OCI-LY7 (cell line): ENCODE measurements at regions not wholly inside any gene's neighbourhood (a gene's known extent, or its start where the extent isn't known, plus 50 kb on each side); places are given as distances from the start of the nearest gene placed in this dataset.

Experiments
- BruUV-seq: library from RNA; stranded (reverse); fragments of 400-500 nt; replicated peaks from 2 replicates; lab custom pipeline; 2021; lab: Mats Ljungman, UMichigan
- CTCF ChIA-PET: fragments of 300-600 bp; sonication (Branson Sonifier 250); formaldehyde crosslinking; loops from one replicate; lab custom pipeline; 2022; ENCODE audit warnings: antibody characterized with exemption; ENCODE audit not compliant: unreplicated experiment; lab: Charles Lee
- POLR2A ChIA-PET: fragments of 300-600 bp; sonication (Branson Sonifier 250); formaldehyde crosslinking; loops from one replicate; lab custom pipeline; 2022; ENCODE audit warnings: antibody characterized with exemption; lab: Charles Lee
- DNase-seq: peaks from one replicate; pipeline ENCODE4 v3.0.0-alpha.2; 2015; ENCODE audit warnings: low spot score
- H2AFZ ChIP-seq: fragments of 200-600 bp; sonication (generic), shearing (Covaris generic); 2 replicates; pipeline ENCODE4 v1.6.1; 2014; ENCODE audit warnings: mild to moderate bottlenecking, antibody characterized with exemption, low read length, moderate library complexity
- H3K27ac ChIP-seq: fragments of 200-600 bp; sonication (generic); 2 replicates; pipeline ENCODE4 v1.5.1; 2014; ENCODE audit warnings: mixed run types, low read depth, mild to moderate bottlenecking, moderate library complexity, low read length, inconsistent platforms; ENCODE audit not compliant: poor library complexity, severe bottlenecking
- H3K36me3 ChIP-seq: fragments of 200-600 bp; sonication (generic); 2 replicates; pipeline ENCODE4 v1.6.1; 2014; ENCODE audit warnings: mild to moderate bottlenecking, antibody characterized with exemption, low read length, moderate library complexity, mixed read lengths; ENCODE audit not compliant: insufficient read depth
- H3K4me1 ChIP-seq: fragments of 200-600 bp; sonication (generic); 2 replicates; pipeline ENCODE4 v1.5.1; 2014; ENCODE audit warnings: mild to moderate bottlenecking, low read length; ENCODE audit not compliant: insufficient read depth, poor library complexity, severe bottlenecking
- H3K4me2 ChIP-seq: fragments of 200-600 bp; sonication (generic); 2 replicates; pipeline ENCODE4 v1.6.1; 2014; ENCODE audit warnings: mild to moderate bottlenecking, low read length
- H3K4me3 ChIP-seq: fragments of 200-600 bp; sonication (generic); 2 replicates; pipeline ENCODE4 v1.5.1; 2014; ENCODE audit warnings: mild to moderate bottlenecking, low read depth, low read length; ENCODE audit not compliant: poor library complexity, severe bottlenecking
- H3K79me2 ChIP-seq: fragments of 200-600 bp; sonication (generic); 2 replicates; pipeline ENCODE4 v1.6.1; 2016; ENCODE audit warnings: low read depth, mild to moderate bottlenecking, low read length, moderate library complexity, mixed read lengths; ENCODE audit not compliant: insufficient read depth
- H3K9me2 ChIP-seq: fragments of 200-600 bp; sonication (generic); 2 replicates; pipeline ENCODE4 v1.6.1; 2016; ENCODE audit warnings: mild to moderate bottlenecking, low read length, mixed read lengths; ENCODE audit not compliant: insufficient read depth
- H3K9me3 ChIP-seq: fragments of 200-600 bp; sonication (generic); 2 replicates; pipeline ENCODE4 v1.6.1; 2014; ENCODE audit warnings: mild to moderate bottlenecking, mixed run types, low read length, mixed read lengths
- H4K20me1 ChIP-seq: fragments of 200-600 bp; sonication (generic); 2 replicates; pipeline ENCODE4 v1.6.1; 2014; ENCODE audit warnings: mild to moderate bottlenecking, antibody characterized with exemption, low read length, moderate library complexity, mixed read lengths; ENCODE audit not compliant: insufficient read depth
- EZH2phosphoT487 ChIP-seq: fragments of 200-600 bp; sonication (generic); IDR thresholded peaks from 2 replicates; pipeline ENCODE4 v1.6.1; 2018; ENCODE audit warnings: low read depth, borderline replicate concordance, mild to moderate bottlenecking, mixed run types, antibody characterized with exemption, low read length, moderate library complexity, mixed read lengths
- intact Hi-C: fragments of 100-400 bp; cut with micrococcal nuclease; formaldehyde crosslinking; loops from one replicate; pipeline ENCODE4 v1.10.0; 2022; ENCODE audit not compliant: unreplicated experiment
- TF ChIP-seq, protein P1 (sequence below): fragments of 200-600 bp; sonication (generic); conservative IDR thresholded peaks from 2 replicates; pipeline ENCODE4 v1.5.1; 2014; ENCODE audit warnings: mild to moderate bottlenecking, antibody characterized with exemption, low read length, moderate library complexity, mixed read lengths

- BruUV-seq, result no TSS peak
These were observed 485.3 kb upstream of the MGAT4C start for GRCh38 chr12:86741531-86741930.

DNA sequence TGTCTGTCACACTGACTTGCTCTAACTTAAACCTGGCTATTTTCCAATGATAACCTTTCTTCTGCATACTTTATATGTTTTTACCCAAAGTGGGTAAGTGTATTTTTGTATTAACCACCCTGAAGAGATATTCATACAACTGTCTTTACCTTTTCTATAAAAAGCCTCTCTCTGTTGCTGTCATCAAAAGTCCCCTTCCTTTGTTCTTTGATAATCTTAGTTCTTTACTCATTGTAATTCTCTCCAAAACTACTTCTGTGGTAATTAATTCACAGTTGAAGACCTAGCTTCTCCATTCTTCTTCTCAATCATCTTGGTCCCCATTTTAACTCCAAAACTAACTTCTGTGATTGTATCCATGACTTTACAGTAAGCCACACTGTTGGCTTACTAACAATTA is 479.7 kb upstream of the MGAT4C start:
- no peak overlapping the region for H3K4me2 ChIP-seq
- TF ChIP-seq, protein P1, sequence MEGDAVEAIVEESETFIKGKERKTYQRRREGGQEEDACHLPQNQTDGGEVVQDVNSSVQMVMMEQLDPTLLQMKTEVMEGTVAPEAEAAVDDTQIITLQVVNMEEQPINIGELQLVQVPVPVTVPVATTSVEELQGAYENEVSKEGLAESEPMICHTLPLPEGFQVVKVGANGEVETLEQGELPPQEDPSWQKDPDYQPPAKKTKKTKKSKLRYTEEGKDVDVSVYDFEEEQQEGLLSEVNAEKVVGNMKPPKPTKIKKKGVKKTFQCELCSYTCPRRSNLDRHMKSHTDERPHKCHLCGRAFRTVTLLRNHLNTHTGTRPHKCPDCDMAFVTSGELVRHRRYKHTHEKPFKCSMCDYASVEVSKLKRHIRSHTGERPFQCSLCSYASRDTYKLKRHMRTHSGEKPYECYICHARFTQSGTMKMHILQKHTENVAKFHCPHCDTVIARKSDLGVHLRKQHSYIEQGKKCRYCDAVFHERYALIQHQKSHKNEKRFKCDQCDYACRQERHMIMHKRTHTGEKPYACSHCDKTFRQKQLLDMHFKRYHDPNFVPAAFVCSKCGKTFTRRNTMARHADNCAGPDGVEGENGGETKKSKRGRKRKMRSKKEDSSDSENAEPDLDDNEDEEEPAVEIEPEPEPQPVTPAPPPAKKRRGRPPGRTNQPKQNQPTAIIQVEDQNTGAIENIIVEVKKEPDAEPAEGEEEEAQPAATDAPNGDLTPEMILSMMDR, result no peak
- no peak for TF ChIP-seq EZH2phosphoT487
- ChIA-PET CTCF (no interaction called here), POLR2A (interaction anchor here (0.8 kb wide), 1 partner anchor 11 kb away, joined by 4 read pairs; no protein-coding TSS in a partner anchor)
- H2AFZ ChIP-seq, result no peak overlapping the region
- H3K27ac ChIP-seq, result no peak overlapping the region
- DNase-seq, result no peak
- intact Hi-C loops, result no loop called here
- no peaks in the 10 kb centered on the region for H4K20me1 ChIP-seq
- no peaks in the 10 kb centered on the region for H3K9me2 ChIP-seq
- no peak overlapping the region for H3K4me3 ChIP-seq
- no peaks in the 10 kb centered on the region for H3K4me1 ChIP-seq
- no peaks in the 10 kb centered on the region for H3K36me3 ChIP-seq
- H3K9me3 ChIP-seq, result no peaks in the 10 kb centered on the region
- no peaks in the 10 kb centered on the region for H3K79me2 ChIP-seq
- BruUV-seq, result no TSS peak

More at GRCh38 chr12:86741531-86741930, 485.3 kb upstream of the MGAT4C start:
- Histone ChIP-seq H3K36me3 (no peaks in the 10 kb centered on the region), H2AFZ (no peak overlapping the region), H4K20me1 (no peaks in the 10 kb centered on the region), H3K4me1 (no peaks in the 10 kb centered on the region), H3K9me2 (no peaks in the 10 kb centered on the region), H3K9me3 (no peaks in the 10 kb centered on the region), H3K4me2 (no peak overlapping the region), H3K4me3 (no peak overlapping the region), H3K79me2 (no peaks in the 10 kb centered on the region), H3K27ac (no peak overlapping the region)
- TF ChIP-seq, protein P1, result no peak
- TF ChIP-seq EZH2phosphoT487, result no peak
- ChIA-PET POLR2A (no interaction called here), CTCF (no interaction called here)
- DNase-seq, result no peak
- intact Hi-C loops, result no loop called here

- no peak overlapping the region for H3K4me3 ChIP-seq
- no TSS peak for BruUV-seq
- no peaks in the 10 kb centered on the region for H3K79me2 ChIP-seq
- intact Hi-C loops, result no loop called here
- no peak overlapping the region for H3K27ac ChIP-seq
- CTCF ChIA-PET, result no interaction called here
- H4K20me1 ChIP-seq, result no peaks in the 10 kb centered on the region
- no peaks in the 10 kb centered on the region for H3K4me1 ChIP-seq
- H3K9me2 ChIP-seq, result no peaks in the 10 kb centered on the region
- H3K4me2 ChIP-seq, result no peak overlapping the region
- no peaks in the 10 kb centered on the region for H3K9me3 ChIP-seq
- POLR2A ChIA-PET, result interaction anchor here (0.5 kb wide), 1 partner anchor 105 kb away, joined by 4 read pairs; no protein-coding TSS in a partner anchor
- no peak overlapping the region for H2AFZ ChIP-seq
- no peaks in the 10 kb centered on the region for H3K36me3 ChIP-seq
- DNase-seq, result no peak
- no peak for TF ChIP-seq EZH2phosphoT487
- TF ChIP-seq, protein P1, result no peak
These were observed 478.9 kb upstream of the MGAT4C start for GRCh38 chr12:86735072-86735471.
